OCI-M1 (cell line): ENCODE measurements at regions not wholly inside any gene's neighbourhood (a gene's known extent, or its start where the extent isn't known, plus 50 kb on each side); places are given as distances from the start of the nearest gene placed in this dataset.

Experiments used
- DNase-seq: peaks from one replicate; lab custom pipeline; 2025; lab: John Stamatoyannopoulos, UW

DNA sequence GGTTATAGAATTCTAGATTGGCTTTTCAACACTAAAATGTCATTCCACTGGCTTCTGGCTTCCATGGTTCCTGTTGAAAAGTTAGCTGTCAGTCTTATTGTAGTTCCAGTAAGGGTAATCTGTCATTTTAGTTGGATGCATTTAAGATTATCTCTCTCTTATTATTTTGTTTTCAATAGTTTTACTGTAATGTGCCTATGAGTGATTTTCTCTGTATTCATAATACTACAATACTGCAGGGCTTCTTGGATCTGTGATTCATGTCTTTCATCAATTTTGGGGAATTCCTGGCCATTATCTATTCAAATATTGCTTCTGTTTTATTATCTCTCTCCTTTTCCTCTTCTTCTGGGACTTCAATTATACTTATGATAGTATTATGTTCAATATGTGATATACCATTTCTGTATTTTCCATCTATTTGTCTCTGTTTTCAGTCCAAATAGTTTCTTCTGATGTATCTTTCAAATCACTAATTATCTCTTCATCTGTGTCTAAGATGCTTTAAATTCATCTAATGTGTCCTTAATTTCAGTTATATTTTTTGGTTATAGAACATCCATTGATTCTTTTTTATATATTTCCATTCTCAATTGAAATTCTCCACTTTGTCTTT, 101.5 kb downstream of the KCTD15 start:
- DNase-seq, result no peak

GRCh38 chr19:33900817-33901216, 104.1 kb downstream of the KCTD15 start:
- no peak for DNase-seq

DNA sequence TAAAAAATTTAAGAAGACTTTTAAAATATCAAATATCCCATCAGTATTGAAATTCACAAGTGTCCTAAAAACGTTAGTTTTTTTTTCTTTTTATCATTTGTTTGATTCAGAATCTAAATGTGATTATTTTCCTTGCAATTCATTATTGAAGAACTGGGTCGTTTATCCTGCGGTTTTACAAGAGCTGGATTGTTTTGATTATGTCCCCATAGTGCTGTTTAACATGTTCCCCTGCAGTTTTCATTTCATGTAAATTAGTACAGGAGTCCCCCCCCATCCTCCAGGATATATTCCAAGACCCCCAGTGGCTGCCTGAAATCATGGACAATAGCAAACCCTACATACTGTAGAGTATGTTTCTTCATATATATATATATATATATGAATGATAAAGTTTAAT, 105.7 kb downstream of the KCTD15 start:
- no peak for DNase-seq

DNA sequence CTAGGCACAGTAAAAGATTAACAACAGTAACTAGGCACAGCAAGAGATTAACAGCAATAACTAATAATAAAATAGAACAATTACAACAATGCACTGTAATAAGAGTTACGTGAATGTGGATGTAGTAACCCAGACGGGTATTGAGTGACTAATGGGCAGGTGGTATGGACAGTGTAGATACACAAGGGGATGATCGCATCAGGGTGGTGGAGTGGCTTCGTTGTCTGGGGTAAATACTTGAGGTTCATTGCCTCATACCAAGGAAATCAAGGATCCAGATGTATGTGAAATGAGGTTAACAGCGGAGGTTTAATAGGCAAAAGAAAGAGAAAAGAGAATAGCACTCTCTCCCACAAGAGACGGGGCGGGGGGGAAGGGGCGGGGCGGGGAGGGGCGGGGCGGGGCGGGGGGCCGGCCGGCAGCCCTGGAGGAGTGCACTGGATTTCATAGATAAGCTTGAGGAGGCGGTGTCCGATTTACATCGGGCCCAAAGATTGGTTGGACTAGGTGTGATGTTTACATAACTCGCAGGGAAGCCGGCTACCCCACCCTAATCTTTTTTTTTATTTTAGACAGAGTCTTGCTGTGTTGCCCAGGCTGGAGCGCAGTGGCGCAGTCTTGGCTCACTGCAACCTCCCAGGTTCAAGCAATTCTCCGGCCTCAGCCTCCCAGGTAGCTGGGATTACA, 106.3 kb downstream of the KCTD15 start:
- DNase-seq, result peak; percentile 15

DNA sequence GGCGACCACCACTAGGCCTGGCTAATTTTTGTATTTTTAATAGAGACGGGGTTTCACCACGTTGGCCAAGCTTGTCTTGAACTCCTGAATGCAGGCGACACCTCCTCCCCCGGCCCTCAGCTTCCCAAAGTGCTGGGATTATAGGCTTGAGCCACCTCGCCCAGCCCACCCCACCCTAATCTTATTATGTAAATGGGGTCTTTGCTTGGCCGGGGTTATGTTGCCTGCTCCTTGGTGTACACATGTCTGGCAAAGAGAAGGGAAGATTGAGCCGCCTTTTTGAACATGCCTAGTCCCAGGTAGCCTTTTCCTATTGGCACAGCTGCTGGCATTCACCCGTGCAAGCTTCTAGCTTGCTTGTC, 106.8 kb downstream of the KCTD15 start:
- no peak for DNase-seq

DNA sequence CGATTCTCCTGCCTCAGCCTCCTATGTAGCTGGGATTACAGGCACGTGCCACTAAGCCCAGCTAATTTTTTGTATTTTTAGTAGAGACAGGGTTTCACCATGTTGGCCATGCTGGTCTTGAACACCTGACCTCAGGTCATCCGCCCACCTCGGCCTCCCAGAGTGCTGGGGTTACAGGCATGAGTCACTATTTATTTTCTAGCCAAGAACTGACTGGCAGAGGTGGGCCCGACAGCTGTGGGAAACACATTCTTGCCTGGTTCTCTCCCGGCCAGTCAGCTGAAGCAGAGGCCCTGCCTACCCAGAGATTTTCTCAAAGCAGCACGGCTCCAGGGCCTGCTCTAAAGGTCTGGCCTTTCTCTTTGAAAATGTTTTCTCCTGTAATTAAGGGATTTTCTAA, 108.0 kb downstream of the KCTD15 start:
- no peak for DNase-seq

DNA sequence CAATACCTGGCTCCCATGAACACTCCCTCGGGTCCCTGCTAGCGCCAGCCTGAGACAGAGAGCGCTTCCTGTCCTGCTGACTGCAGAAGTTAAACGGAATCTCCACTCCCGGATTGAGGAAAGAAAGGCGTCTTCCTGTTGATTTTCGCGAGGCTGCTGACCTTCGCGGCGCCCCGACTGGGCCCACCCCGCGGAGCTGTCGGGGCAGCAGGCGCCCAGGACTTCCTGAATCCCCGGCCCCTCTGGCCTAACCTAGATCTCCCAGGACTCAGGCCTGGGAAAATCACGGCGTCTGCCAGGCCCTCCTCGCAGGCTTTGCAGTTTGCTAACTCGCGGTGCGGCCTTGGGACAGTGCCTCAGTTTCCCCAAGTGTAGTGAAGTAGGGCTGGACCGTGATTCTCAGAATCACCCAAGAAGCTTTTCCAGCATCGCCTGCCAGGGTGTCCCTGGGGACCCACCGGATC, 108.8 kb downstream of the KCTD15 start:
- no peak for DNase-seq

- no peak for DNase-seq
Observed at GRCh38 chr19:33905937-33906577, 109.4 kb downstream of the KCTD15 start.

- DNase-seq, result no peak
Observed at GRCh38 chr19:33906578-33907335, 110.1 kb downstream of the KCTD15 start.

DNA sequence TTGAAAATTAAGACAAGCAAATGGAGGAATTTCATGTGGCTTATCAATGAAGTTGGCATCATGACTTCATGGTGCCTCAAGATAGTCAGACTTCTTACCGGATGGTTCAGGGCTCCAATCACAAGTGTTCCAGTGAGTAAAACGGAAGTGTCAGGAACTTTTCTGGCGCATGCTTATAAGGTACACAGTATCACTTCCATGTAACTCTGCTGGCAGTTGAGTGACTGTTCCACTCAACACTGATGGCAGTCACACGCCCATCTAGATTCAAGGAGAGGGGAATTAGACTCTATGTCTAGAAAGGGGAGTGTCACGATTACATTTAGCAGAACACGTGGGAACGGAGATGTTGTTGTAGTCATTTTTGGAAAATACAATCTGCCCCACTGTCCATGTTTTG, 114.3 kb downstream of the KCTD15 start:
- DNase-seq, result no peak

DNA sequence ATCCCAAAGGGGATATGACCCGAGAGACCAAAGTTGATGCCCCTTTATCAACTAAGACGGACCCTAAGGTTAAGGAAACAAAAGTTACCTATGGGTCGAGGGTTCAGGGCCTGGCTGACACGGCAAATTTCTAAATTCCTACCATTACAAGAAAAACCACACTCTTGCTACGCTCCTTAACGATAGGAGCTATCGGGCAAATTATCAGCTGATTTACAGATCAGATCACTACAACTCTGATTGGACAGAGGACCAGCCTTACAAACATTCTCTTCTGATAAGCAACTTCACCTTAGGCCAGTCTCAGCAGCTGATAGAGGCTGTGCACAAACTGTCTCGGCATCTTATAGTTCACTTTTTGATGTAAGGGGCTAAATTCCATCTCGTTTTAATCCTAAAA, 117.9 kb downstream of the KCTD15 start:
- no peak for DNase-seq

- DNase-seq, result no peak
Observed at GRCh38 chr19:33916792-33917191, 120.1 kb downstream of the KCTD15 start.

DNA sequence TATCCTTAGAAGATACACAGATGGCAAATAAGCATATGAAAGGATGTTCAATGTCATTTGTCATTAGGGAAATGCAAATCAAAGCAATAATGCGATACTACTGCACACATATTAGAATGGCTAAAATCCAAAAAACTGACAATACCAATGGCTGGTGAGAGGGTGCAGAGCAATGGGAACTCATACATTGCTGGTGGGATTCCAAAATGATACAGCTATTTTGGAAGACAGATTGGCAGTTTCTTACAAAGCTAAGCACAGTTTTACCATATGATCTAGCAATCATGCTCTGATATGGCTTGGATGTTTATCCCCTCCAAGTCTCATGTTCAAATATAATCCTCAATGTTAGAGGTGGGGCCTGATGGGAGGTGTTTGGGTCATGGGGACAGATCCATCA, 122.6 kb downstream of the KCTD15 start:
- DNase-seq, result no peak

- DNase-seq, result no peak
Observed at GRCh38 chr19:33921165-33921564, 124.5 kb downstream of the KCTD15 start.

DNA sequence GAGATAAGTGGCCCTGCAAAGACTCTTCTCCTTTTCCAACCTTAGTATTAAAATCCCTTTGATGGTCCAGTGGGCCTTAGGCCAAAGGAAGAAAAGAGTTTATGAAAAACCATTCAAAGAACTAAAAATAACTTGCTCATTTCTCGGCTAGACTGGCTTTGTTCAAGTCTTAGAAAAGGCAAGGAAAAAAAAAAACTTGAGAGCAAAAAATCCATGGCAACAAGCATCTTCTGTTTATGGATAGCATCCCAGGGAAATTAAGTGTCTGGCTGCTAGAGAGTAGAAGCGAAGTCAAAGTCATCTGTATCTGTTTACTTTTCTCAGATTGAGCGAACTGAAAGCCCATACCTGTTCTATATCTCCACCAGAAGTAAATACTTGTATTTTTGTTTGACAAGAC, 129.6 kb downstream of the KCTD15 start:
- DNase-seq, result no peak

DNA sequence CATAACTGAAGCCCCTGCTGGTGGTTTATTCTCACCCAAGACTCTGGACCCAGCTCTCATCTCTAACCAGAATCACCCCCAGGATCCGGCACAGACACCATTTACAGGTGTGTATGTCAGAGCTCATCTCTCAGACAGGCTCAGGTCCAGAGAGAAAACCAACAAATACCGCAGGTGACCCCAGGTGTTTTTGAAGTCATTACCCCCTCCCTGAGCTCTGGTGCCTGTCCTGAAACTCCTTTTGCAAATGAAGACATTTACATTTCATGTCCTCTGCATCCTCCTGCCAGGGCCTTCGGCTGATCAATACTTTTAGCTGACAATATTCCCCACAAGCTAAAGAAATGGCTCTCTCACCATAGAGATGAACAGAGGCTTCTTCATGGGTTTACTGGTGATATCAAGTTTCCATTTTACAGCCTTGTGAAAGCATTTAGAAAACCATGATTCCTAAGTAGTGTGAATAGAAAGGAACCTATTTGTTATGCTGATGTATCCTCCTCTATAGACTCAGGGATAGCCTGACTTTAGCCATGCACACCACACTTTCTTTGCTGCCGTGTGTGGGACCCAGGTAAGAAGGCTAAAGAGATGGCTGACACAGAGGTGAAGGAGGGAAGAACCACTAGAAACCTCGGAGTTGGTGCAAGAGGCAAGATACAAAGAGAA, 131.3 kb downstream of the KCTD15 start:
- no peak for DNase-seq

GRCh38 chr19:33928458-33928950, 131.8 kb downstream of the KCTD15 start:
- no peak for DNase-seq

GRCh38 chr19:33933931-33934330, 137.3 kb downstream of the KCTD15 start:
- DNase-seq, result no peak

DNA sequence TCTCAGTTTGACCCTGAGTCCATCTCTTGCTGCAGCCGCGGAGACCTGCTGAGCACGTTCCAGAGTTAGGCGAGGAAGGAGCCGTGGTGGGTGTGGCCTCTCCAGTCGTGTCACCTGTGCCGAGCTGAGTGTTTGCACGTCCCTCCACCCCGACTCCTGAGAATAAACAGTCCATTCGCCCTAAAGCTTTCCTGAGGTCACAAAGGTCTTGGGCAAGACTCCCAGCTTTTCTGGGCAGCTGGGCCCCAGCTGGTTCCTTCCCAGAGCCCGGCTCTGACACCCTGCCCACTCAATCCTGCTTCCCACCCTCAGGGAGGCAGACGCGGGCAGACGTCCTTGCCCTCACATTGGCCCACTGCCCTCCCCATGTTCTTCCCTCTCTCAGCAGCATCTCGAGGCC, 142.2 kb downstream of the KCTD15 start:
- no peak for DNase-seq

DNA sequence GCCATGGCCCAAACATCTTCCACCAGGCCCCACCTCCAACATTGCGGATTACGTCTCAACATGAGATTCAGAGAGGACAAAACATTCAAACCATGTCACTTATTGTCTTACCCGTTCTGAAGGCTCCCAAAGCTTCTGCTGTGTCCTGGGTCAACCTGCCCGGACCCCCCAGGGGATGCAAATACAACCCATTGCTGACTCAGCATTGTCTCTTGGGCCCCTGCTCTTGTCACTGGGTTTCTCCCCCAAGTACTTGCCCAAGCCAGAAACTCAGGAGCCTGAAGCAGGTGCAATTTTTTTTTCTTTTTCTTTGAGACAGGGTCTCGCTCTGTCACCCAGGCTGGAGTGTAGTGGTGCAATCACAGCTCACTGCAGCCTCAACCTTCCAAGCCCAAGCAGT, 144.5 kb downstream of the KCTD15 start:
- DNase-seq, result no peak

GRCh38 chr19:33946535-33947264, 150.0 kb downstream of the KCTD15 start:
- no peak for DNase-seq
